ENCODE measurements at regions not wholly inside any gene's neighbourhood (a gene's known extent, or its start where the extent isn't known, plus 50 kb on each side); places are given as distances from the start of the nearest gene placed in this dataset.

- TF ChIP-seq EZH2 (IDR thresholded peaks at IDR 0.05) (no peak), CTCF (IDR thresholded peaks at IDR 0.05) (no peak)
These were observed 299.5 kb upstream of the B3GAT1 start for GRCh38 chr11:134711588-134711987.
